Tibial nerve (tissue), 4 donors: ENCODE measurements at regions not wholly inside any gene's neighbourhood (a gene's known extent, or its start where the extent isn't known, plus 50 kb on each side); places are given as distances from the start of the nearest gene placed in this dataset.

Source experiments
- DNase-seq, 2 donors: peaks; one replicate each; pipeline ENCODE4 v3.0.0-alpha.2; 2019; ENCODE audit warnings: low spot score in 2 of 2
- H3K27ac ChIP-seq, 4 donors: fragments of 200-600 bp; sonication (generic) in 3 of 4; one replicate each; pipeline ENCODE4 v1.5.1; 2017 to 2019; ENCODE audit warnings: mild to moderate bottlenecking in 1 of 4
- H3K27me3 ChIP-seq, 2 donors: fragments of 200-600 bp; sonication (generic) in 1 of 2; one replicate each; pipeline versions ENCODE4 v1.5.1 to v1.6.0; 2017 to 2019
- H3K36me3 ChIP-seq, 3 donors: fragments of 200-600 bp; sonication (generic); one replicate each; pipeline ENCODE4 v1.5.1; 2018 to 2019
- H3K4me1 ChIP-seq, 4 donors: fragments of 200-600 bp; sonication (generic) in 3 of 4; one replicate each; pipeline ENCODE4 v1.5.1; 2017 to 2019
- H3K4me3 ChIP-seq, 4 donors: fragments of 200-600 bp; sonication (generic) in 3 of 4; one replicate each; pipeline ENCODE4 v1.5.1; 2017 to 2019; ENCODE audit warnings: mild to moderate bottlenecking in 1 of 4, moderate library complexity in 1 of 4
- H3K9me3 ChIP-seq, 4 donors: fragments of 200-600 bp; sonication (generic) in 3 of 4; one replicate each; pipeline ENCODE4 v1.5.1; 2017 to 2019
- CTCF ChIP-seq, 5 experiments: fragments of 200-600 bp in 3 of 5; fragments of 450-650 bp in 2 of 5; sonication (generic) in 3 of 5; IDR thresholded peaks; one replicate each; pipeline ENCODE4 v1.5.1; 2016 to 2019; ENCODE audit warnings: antibody characterized with exemption in 5 of 5, mild to moderate bottlenecking in 3 of 5, moderate library complexity in 2 of 5
- EP300 ChIP-seq, 2 donors: sonication (generic); formaldehyde crosslinking; IDR thresholded peaks; one replicate each; pipeline ENCODE4 v1.6.1; 2017; ENCODE audit warnings: antibody characterized with exemption in 2 of 2, mild to moderate bottlenecking in 1 of 2
- POLR2A ChIP-seq, 2 donors: fragments of 450-650 bp; IDR thresholded peaks; one replicate each; pipeline ENCODE4 v1.6.1; 2017; ENCODE audit warnings: antibody characterized with exemption in 2 of 2, mild to moderate bottlenecking in 2 of 2, moderate library complexity in 2 of 2
- WGBS, 2 donors: methylation state at CpG; one replicate each; pipeline ENCODE4 v1.1.5; 2018; 5-methylcytosine and 5-hydroxymethylcytosine counted together

GRCh38 chr20:62553838-62554161 is 78.0 kb upstream of the GATA5 start:
- no peak for DNase-seq
- Histone ChIP-seq H3K27ac (no peak overlapping the region), H3K27me3 (peaks cover 0 to 98% of the 10 kb centered on the region in 2 donors), H3K4me3 (no peak overlapping the region), H3K4me1 (peaks cover 0 to 29% (median 17%) of the 10 kb centered on the region in 4 donors), H3K36me3 (no peaks in the 10 kb centered on the region), H3K9me3 (no peaks in the 10 kb centered on the region)
- 56 to 72% methylated on average over 7 of the region's 7 CpGs for WGBS, 2 donors
- TF ChIP-seq POLR2A (IDR thresholded peaks at IDR 0.05) (no peak), CTCF (IDR thresholded peaks at IDR 0.05) (no peak), EP300 (IDR thresholded peaks at IDR 0.05) (no peak)

- no peak overlapping the region for H3K4me3 ChIP-seq
- H3K36me3 ChIP-seq: no peaks in the 10 kb centered on the region
- H3K9me3 ChIP-seq: no peaks in the 10 kb centered on the region
- TF ChIP-seq EP300 (IDR thresholded peaks at IDR 0.05) (no peak), CTCF (IDR thresholded peaks at IDR 0.05) (no peak), POLR2A (IDR thresholded peaks at IDR 0.05) (no peak)
- H3K27ac ChIP-seq: no peak overlapping the region
- H3K4me1 ChIP-seq: peaks cover 0 to 26% (median 17%) of the 10 kb centered on the region in 4 donors
- H3K27me3 ChIP-seq: peaks cover 0 to 94% of the 10 kb centered on the region in 2 donors
- WGBS, 2 donors: 67 to 69% methylated on average over 25 to 31 of the region's 35 CpGs
- no peak for DNase-seq
Observed at GRCh38 chr20:62554214-62554897, 78.6 kb upstream of the GATA5 start.

GRCh38 chr20:62554898-62555641 is 79.3 kb upstream of the GATA5 start:
- Histone ChIP-seq H3K27me3 (peaks cover 0 to 94% of the 10 kb centered on the region in 2 donors), H3K4me3 (no peak overlapping the region), H3K4me1 (peaks cover 0 to 19% (median 14%) of the 10 kb centered on the region in 4 donors), H3K9me3 (no peaks in the 10 kb centered on the region), H3K36me3 (no peaks in the 10 kb centered on the region), H3K27ac (no peak overlapping the region)
- no peak for TF ChIP-seq POLR2A (IDR thresholded peaks at IDR 0.05)
- TF ChIP-seq CTCF (IDR thresholded peaks at IDR 0.05): no peak
- TF ChIP-seq EP300 (IDR thresholded peaks at IDR 0.05): no peak
- no peak for DNase-seq
- WGBS, 2 donors: 86 to 88% methylated on average over 23 to 26 of the region's 27 CpGs

- H3K27me3 ChIP-seq: peaks cover 0 to 93% of the 10 kb centered on the region in 2 donors
- H3K36me3 ChIP-seq: no peaks in the 10 kb centered on the region
- no peak for TF ChIP-seq EP300 (IDR thresholded peaks at IDR 0.05)
- TF ChIP-seq CTCF (IDR thresholded peaks at IDR 0.05): no peak
- no peak for TF ChIP-seq POLR2A (IDR thresholded peaks at IDR 0.05)
- no peak overlapping the region for H3K4me3 ChIP-seq
- WGBS, 2 donors: 38 to 47% methylated on average over 26 to 29 of the region's 29 CpGs
- no peak overlapping the region for H3K27ac ChIP-seq
- DNase-seq: no peak
- H3K9me3 ChIP-seq: no peaks in the 10 kb centered on the region
- peaks cover 0 to 12% (median 6%) of the 10 kb centered on the region in 4 donors for H3K4me1 ChIP-seq
Observed at GRCh38 chr20:62555642-62556420, 80.0 kb upstream of the GATA5 start.
